Keratinocyte (primary cell): ENCODE measurements at regions not wholly inside any gene's neighbourhood (a gene's known extent, or its start where the extent isn't known, plus 50 kb on each side); places are given as distances from the start of the nearest gene placed in this dataset.

Experiments used
- CTCF ChIP-seq, 3 experiments: IDR thresholded peaks in 1 of 3; conservative IDR thresholded peaks in 1 of 3; optimal IDR thresholded peaks in 1 of 3; 2 replicates in 2 of 3; 3 replicates in 1 of 3; pipeline versions ENCODE3 to v1.5.1; 2011; ENCODE audit warnings: low read length in 3 of 3, mild to moderate bottlenecking in 3 of 3, moderate library complexity in 2 of 3, control low read depth in 1 of 3, inconsistent platforms in 1 of 3; ENCODE audit not compliant: insufficient read depth in 2 of 3; ENCODE audit errors: extremely low read depth in 1 of 3
- EZH2 ChIP-seq: IDR thresholded peaks from one replicate; pipeline ENCODE4 v1.6.1; 2012; ENCODE audit warnings: inconsistent platforms, mild to moderate bottlenecking, low read length, moderate library complexity

GRCh38 chr1:83769072-83769471 lies 229.9 kb downstream of the TTLL7 start:
- TF ChIP-seq EZH2 (no peak), CTCF (optimal IDR thresholded peaks at IDR 0.05 in 1 of 3, IDR thresholded peaks at IDR 0.05 in 1 of 3, conservative IDR thresholded peaks at IDR 0.05 in 1 of 3; ENCODE audit: extremely low read depth in 1 of 3, insufficient read depth in 2 of 3, low read length in 3 of 3) (no peak)
